Esophagus muscularis mucosa (tissue), 3 donors: ENCODE measurements at regions not wholly inside any gene's neighbourhood (a gene's known extent, or its start where the extent isn't known, plus 50 kb on each side); places are given as distances from the start of the nearest gene placed in this dataset.

Experiments
- CTCF ChIP-seq, 3 experiments: fragments of 200-600 bp in 2 of 3; fragments of 450-650 bp in 1 of 3; sonication (generic) in 2 of 3; IDR thresholded peaks; one replicate each; pipeline ENCODE4 v1.5.1; 2017 to 2019; ENCODE audit warnings: antibody characterized with exemption in 3 of 3, mild to moderate bottlenecking in 2 of 3, moderate library complexity in 1 of 3
- POLR2A ChIP-seq: fragments of 450-650 bp; IDR thresholded peaks from one replicate; pipeline ENCODE4 v1.6.1; 2017; ENCODE audit warnings: antibody characterized with exemption, moderate library complexity, mild to moderate bottlenecking, low read depth
- POLR2AphosphoS5 ChIP-seq, 2 donors: sonication (generic); formaldehyde crosslinking; IDR thresholded peaks; one replicate each; pipeline ENCODE4 v1.6.1; 2017; ENCODE audit warnings: antibody characterized with exemption in 2 of 2

- no peak for TF ChIP-seq CTCF (IDR thresholded peaks at IDR 0.05)
- TF ChIP-seq POLR2A: no peak
- TF ChIP-seq POLR2AphosphoS5 (IDR thresholded peaks at IDR 0.05): no peak
These were observed 185.2 kb downstream of the MYLK4 start for GRCh38 chr6:2565499-2565898.
